HS-27A (cell line): ENCODE measurements at regions not wholly inside any gene's neighbourhood (a gene's known extent, or its start where the extent isn't known, plus 50 kb on each side); places are given as distances from the start of the nearest gene placed in this dataset.
A peak's percentile ranks its signal among the peaks of the same experiment; 100 is the strongest.
"Not testable (repeated sequence)": the region's sequence is repeated elsewhere in the genome, so short reads cannot be mapped to it uniquely, and the experiment has no call there.

Source experiments
- DNase-seq: peaks from one replicate; pipeline ENCODE4 v3.0.0-alpha.2; 2012; ENCODE audit warnings: low read depth, missing footprints

DNA sequence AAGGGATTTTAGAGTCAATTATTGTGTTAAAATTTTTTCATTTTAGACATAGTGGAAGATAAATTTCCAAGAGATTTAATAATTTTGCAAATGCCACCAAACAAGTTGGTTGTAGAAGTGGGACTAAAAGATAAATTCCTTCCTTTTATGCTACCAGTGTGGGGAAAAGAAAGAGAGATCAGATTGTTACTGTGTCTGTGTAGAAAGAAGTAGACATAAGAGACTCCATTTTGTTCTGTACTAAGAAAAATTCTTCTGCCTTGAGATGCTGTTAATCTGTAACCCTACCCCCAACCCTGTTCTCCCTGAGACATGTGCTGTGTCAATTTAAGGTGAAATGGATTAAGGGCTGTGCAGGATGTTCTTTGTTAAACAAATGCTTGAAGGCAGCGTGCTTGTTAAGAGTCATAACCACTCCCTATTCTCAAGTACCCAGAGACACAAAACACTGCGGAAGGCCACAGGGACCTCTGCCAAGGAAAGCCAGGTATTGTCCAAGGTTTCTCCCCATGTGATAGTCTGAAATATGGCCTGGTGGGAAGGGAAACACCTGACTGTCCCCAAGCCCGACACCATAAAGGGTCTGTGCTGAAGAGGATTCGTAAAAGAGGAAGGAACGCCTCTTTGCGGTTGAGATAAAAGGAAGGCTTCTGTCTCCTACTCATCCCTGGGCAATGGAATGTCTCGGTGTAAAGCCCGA lies 117.0 kb downstream of the CEP44 start:
- DNase-seq = not testable (repeated sequence)

DNA sequence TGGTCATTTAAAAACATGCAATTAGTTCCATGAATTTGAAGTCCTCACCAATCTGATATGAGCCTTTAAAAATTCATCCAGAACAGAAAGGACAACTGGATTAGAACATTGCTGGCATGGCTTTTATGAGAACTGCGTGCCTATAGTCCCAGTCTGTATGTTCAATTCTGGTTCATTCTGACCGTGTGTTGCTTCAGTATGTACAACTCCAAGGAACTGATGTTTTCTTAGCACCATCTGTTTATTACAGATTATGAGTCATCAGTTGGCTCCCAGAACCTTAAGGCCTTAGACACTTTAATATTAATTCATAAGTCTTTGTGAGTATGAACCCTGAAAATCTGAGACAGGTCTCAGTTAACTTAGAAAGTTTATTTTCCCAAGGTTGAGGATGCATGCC lies 115.0 kb downstream of the CEP44 start:
- peak; percentile 22 for DNase-seq

DNA sequence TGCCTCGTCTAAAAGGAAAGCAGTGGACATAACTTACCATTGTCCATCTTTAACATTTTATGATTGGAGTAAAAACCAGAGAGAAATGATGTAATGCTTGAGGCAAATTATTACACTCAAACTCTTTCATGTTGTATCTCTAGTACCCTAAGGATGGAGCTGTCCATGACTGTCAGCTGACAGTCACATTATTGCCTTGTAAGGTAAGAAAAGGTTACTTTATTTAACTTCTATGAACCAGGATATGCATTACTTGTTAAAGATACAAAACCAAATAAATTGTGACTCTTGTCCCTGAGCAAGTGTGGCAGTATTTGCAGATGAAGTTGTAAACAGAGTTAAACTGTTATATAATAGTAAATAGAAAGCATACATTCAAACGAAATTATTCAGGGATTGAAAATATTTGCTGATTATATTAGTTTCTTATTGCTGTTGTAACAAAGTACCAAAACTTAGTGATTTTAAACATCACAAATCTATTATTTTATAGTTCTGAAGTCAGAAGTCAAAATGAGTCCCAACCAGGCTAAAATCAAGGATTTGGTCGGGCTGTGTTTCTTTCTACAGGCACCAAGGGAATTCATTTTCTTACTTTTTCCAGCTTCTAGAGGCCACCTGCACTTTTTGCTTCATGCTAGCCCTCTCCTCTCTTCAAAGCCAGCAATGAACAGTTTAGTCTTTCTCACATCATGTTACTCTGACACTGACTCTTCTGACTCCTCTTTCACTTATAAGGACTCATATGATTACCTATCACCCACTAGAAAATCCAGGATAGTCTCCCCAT lies 113.8 kb downstream of the CEP44 start:
- DNase-seq = no peak

DNA sequence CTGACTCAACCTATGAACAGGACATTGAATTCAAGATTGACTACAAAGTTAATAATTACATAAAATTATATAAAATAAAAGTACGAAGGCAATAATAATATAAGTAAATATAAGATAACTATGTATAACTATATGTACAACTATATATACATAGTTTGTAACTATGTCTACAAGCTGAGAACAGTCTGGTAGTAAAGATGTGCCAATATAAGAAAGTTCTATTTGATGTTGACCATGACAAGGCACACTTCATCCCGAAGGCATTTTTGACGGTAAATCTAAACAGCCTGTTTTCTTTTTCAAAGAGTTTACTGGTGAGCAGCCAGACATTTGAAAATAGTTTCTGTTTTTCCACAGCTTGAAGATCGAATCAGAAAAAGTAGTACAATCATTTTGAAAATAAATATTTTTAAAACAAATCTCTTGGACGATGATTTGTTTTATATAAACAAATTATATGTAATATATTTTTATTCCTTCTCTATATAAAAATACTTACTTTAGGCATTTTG lies 112.9 kb downstream of the CEP44 start:
- DNase-seq = no peak

DNA sequence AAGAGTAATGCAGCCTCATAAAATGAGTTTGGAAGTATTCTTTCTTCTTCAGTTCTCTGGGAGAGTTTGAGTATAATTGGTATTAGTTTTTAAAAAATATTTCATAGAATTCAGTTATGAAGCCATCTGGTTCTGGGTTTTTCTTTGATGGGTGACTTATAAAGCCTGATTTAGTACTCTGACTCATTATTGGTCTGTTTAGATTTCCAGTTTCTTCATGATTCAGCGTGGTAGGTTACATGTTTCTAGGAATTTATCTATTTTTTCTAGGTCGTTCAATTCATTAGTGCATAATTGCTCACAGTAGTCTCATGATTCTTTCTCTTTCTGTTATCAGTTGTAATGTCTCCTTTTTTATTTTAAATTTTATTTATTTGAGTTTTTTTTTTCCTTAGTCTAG lies 111.2 kb downstream of the CEP44 start:
- no peak for DNase-seq

DNA sequence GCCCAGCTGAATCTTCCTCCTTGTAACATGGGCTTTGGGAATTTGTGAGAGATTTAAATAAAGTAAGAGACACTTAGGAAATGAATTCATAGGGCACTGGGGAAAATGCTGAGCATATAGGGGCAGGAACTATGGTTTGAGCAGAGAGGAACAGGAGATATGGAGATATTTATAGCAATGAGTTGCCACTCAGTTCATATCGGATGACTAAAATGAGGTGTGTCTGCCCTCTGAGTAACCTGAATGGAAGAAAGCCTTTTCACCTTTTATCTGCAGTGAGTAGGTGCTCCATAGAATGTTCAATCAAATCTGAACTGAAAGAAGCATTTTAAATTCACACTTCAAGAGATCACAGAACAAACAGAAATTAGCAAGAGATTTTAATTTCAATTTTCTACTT lies 105.7 kb downstream of the CEP44 start:
- DNase-seq = no peak

DNA sequence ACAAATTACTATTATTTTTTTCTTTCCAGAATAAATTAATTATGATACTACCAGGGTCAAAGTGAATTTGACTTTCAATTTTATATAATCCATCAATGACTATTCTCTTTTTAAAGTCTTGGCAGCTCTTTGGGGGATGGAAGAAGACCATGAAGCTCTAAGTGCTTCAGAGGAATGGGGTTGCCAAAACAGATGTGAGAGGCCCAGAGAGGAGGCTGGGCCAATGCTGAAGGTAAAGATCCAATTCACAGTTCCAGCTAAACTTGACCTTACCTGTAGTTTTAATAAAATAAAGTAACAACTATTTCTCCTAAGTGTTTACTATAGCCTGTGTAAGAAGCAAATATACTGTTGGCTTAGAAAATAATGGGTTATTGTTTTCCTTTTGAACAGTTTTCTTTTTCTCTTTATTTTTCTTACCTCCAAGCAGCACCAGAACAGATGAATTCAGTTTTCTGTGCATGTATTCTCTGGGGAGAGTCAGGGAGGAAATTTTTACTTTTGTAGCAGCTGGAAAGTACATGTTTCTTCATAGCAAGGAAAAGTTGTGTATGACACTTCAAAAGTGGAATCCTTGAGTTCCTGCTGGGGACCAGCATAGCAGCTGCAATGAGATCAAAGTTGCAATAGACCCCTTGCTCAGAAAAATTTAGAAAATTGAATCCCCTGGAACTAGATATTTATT lies 104.9 kb downstream of the CEP44 start:
- no peak for DNase-seq

DNA sequence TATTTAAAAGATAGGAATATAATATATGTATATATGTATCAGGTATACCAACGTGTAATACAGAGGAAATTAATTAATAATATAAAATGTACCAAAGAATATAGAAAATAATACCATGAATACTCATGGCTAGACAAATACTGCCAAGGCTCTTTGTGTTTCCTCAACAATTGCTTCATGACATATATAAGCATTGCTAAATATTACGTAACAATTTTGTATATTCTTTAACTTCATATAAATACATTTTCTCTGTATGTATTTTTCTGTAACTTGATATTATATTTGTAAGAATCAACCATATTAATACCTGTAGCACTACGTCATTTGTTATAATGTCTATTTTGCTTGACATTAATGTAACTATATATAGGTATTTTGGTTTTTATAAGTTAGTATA lies 104.0 kb downstream of the CEP44 start:
- no peak for DNase-seq

DNA sequence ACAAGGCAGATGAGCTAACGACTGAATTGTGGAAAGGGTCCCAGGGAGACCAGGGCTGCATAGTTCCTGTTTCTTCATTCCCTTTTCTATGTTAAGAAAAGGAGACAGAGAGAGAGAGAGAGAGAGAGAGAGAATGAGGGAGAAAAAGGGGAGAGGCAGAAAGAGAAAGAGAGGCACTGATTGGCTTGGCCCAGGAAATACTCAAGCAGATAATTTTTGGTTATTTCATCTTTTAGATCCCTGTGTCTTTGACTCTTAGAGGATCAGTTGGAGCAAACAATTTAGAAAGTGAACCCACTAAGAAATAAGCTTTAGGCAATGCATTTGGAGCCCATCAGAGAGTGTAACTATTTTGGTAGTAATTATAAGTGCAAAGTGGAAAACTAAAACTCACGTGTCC lies 103.4 kb downstream of the CEP44 start:
- no peak for DNase-seq

DNA sequence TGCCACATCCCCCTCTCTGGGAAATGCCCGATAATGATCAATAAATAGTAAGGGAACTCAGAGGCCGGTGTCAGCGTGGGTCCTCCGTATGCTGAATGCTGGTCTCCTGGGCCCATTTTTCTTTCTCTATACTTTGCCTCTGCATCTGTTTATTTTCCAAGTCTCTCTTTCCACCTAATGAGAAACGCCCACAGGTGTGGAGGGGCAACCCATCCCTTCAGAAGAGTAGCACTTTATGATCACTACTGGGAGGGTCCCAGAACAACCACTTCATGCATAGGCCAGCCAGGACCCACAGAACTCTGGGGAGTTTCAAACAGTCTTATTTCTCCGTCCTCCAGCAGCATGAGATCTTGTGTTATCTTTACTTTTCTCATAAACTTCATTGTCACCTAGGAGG lies 100.1 kb downstream of the CEP44 start:
- no peak for DNase-seq

DNA sequence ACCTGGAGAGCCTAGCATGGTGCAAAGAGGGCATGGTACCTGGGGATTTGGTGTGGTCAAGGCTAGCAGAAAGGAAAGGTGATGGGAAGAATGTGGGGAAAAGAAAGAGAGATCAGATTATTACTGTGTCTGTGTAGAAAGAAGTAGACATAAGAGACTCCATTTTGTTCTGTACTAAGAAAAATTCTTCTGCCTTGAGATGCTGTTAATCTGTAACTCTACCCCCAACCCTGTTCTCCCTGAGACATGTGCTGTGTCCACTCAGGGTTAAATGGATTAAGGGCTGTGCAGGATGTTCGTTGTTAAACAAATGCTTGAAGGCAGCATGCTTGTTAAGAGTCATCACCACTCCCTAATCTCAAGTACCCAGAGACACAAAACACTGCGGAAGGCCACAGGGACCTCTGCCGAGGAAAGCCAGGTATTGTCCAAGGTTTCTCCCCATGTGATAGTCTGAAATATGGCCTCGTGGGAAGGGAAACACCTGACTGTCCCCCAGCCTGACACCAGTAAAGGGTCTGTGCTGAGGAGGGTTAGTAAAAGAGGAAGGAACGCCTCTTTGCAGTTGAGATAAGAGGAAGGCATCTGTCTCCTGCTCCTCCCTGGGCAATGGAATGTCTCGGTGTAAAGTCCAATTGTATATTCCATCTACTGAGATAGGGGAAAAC lies 99.4 kb downstream of the CEP44 start:
- DNase-seq = not testable (repeated sequence)
